AML-193 (cell line): ENCODE measurements at regions not wholly inside any gene's neighbourhood (a gene's known extent, or its start where the extent isn't known, plus 50 kb on each side); places are given as distances from the start of the nearest gene placed in this dataset.
A peak's percentile ranks its signal among the peaks of the same experiment; 100 is the strongest.
"Not testable (repeated sequence)": the region's sequence is repeated elsewhere in the genome, so short reads cannot be mapped to it uniquely, and the experiment has no call there.

ENCODE experiments used
- DNase-seq, 2 experiments: peaks; one replicate each; lab custom pipeline; 2025; lab: John Stamatoyannopoulos, UW

- peak; percentile 90 to 93 for DNase-seq
These were observed 137.7 kb upstream of the CRHR1 start for GRCh38 chr17:45646288-45646988.

GRCh38 chr17:45648642-45649041 lies 135.5 kb upstream of the CRHR1 start:
- no peak for DNase-seq

DNA sequence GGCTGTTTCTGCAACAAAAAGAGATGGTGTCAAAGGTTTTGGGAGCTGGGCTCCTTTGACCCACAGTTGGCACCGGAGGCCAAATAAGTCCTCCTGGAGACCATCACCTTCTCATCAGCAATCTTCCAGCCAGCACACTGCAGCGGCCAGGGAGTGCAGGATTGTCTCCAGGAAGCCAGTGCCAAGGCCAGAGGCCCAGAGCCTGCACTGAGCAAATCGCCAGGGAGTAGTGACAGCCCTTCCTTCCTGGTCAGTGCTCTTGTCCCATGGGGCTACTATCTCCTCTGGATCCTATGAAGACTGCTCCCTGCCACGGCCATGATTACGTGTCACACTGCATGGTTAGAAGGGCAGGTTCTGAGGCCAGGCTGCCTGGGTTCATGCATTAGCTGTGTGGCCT lies 134.3 kb upstream of the CRHR1 start:
- no peak for DNase-seq

- DNase-seq = no peak
These were observed 133.6 kb upstream of the CRHR1 start for GRCh38 chr17:45650561-45650960.

GRCh38 chr17:45651145-45651709 lies 132.9 kb upstream of the CRHR1 start:
- DNase-seq = no peak

- no peak for DNase-seq
These were observed 130.5 kb upstream of the CRHR1 start for GRCh38 chr17:45653616-45654015.

GRCh38 chr17:45656527-45657181 lies 127.5 kb upstream of the CRHR1 start:
- no peak for DNase-seq

GRCh38 chr17:45660474-45660873 lies 123.6 kb upstream of the CRHR1 start:
- DNase-seq = no peak

DNA sequence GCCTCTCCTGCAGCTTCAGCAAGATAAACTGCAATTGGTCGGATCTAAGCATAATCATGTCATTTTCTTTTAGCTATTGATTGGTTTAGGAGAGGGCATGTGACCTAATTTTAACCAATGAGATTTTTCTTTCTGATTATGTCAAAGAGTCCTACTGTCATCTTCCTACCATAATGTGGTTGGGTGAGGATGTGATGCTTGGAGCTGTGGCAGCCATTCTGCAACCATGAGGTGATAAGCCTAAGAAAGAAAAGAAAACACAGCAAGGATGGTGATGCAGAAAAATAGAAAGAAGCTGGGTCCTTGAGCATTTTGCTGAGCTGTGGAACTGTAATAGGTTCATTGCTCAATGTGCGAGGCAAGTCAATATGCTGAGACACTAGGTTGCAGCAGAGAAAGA lies 121.7 kb upstream of the CRHR1 start:
- no peak for DNase-seq

DNA sequence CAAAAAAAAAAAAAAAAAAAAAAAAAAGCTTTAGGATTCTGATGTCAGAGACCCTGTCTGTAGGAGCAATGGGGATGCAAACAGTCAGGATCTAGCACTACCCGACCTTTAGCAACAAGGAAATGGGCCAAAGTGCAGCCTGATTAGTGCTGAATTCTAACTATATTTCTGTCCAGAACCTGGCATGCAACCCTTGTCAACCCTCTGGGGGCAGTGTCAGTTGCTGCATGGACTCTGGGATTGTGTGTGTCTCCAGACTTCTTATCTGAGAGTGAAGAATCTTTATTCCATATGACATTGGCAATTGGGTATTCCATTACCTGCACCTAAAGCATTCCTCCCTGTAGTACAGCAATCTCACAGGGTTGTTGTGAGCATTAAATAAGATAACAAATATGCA lies 120.3 kb upstream of the CRHR1 start:
- no peak for DNase-seq

- no peak for DNase-seq
These were observed 119.2 kb upstream of the CRHR1 start for GRCh38 chr17:45664921-45665320.

- DNase-seq = no peak
These were observed 118.0 kb upstream of the CRHR1 start for GRCh38 chr17:45666046-45666600.

DNA sequence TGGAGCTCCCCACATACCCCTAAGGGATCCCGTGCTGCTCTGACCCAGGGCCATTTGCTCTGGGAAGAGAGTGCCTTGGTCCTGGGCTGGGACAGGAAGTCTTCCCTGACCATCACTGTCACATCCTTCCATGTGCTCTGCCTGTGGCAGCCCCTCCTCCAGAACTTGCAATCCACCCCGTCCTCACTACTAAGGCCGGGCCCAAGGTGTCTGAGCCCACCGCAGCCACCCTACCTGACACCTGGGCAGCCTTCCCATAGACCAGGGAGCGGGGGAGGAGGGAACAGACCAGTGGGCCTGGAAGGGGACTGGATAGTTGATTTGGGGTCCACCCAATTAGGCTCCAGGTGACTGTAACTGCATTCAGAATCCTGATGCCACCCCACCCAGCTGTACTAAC lies 117.5 kb upstream of the CRHR1 start:
- no peak for DNase-seq

GRCh38 chr17:45667591-45668171 lies 116.4 kb upstream of the CRHR1 start:
- no peak for DNase-seq

GRCh38 chr17:45668316-45668715 lies 115.8 kb upstream of the CRHR1 start:
- no peak for DNase-seq

- no peak for DNase-seq
These were observed 111.8 kb upstream of the CRHR1 start for GRCh38 chr17:45672301-45672700.

- DNase-seq = no peak
These were observed 111.3 kb upstream of the CRHR1 start for GRCh38 chr17:45672792-45673191.

DNA sequence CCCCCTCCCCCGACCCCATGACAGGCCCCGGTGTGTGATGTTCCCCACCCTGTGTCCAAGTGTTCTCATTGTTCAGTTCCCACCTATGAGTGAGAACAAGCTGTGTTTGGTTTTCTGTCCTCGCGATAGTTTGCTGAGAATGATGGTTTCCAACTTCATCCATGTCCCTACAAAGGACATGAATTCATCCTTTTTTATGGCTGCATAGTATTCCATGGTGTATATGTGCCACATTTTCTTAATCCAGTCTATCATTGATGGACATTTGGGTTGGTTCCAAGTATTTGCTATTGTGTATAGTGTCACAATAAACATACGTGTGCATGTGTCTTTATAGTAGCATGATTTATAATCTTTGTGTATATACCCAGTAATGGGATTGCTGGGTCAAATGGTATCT lies 110.4 kb upstream of the CRHR1 start:
- DNase-seq = not testable (repeated sequence)

- DNase-seq = no peak
These were observed 109.1 kb upstream of the CRHR1 start for GRCh38 chr17:45675012-45675411.

GRCh38 chr17:45675892-45676291 lies 108.2 kb upstream of the CRHR1 start:
- no peak for DNase-seq

DNA sequence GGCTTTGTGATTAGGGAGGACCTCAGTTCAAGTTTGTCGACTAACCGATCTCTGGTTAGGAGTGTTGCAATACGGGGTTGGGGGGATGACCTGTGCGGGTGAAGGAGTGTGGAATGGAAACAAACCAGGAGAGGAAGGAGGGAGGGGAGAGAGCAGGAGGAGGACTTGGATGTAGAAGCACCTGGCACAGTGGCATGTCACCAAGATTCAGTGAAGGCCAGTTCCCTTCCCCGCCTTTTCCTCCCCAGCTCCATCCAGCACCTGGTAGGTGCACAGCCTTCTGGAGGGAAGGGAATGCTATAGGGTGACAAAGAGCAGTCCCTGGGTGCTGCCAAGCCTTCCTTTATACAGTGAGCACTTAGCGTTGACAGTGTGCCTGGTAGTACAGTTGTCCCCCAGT lies 107.4 kb upstream of the CRHR1 start:
- no peak for DNase-seq

DNA sequence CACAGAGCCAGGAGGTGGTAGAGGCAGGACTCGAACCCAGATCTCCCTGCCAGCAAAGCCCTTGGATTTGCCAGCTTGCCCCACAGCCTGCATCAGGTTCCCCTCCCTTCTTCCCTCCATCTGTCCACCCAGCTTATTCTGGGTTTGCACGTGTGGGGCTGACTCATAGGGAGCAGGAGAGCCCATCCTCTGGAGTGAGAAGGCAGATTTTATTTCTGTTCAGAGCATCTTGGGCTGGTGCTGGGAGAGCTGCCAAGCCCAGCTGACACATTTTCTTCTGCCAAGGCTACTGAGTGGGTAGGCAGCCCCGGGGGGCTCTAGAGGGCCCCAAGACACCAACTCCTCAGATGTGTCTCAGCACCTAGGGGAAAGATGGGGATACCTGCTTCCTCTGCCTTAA lies 106.3 kb upstream of the CRHR1 start:
- DNase-seq = no peak

GRCh38 chr17:45679426-45679825 lies 104.7 kb upstream of the CRHR1 start:
- no peak for DNase-seq
